H1 (cell line): ENCODE measurements at regions not wholly inside any gene's neighbourhood (a gene's known extent, or its start where the extent isn't known, plus 50 kb on each side); places are given as distances from the start of the nearest gene placed in this dataset.

Experiments
- CBX5 ChIP-seq: fragments of 300-800, 300-1000 bp; sonication (generic); IDR thresholded peaks from 2 replicates; pipeline ENCODE4 v1.7.1; 2016; ENCODE audit warnings: antibody characterized with exemption, low read length, low read depth
- EZH2 ChIP-seq: fragments of 200-600 bp; sonication (generic); IDR thresholded peaks from 2 replicates; pipeline ENCODE4 v1.7.1; 2012; ENCODE audit warnings: low read depth, mild to moderate bottlenecking, moderate library complexity, low read length, inconsistent platforms; ENCODE audit not compliant: severe bottlenecking
- POLR2A ChIP-seq, 2 experiments: IDR thresholded peaks; 1 replicate in 1 of 2; 2 replicates in 1 of 2; pipeline ENCODE4 v1.6.1; 2011; ENCODE audit warnings: low read depth in 2 of 2, low read length in 2 of 2, mild to moderate bottlenecking in 2 of 2; ENCODE audit errors: control extremely low read depth in 1 of 2
- POLR2AphosphoS5 ChIP-seq: IDR thresholded peaks from 2 replicates; pipeline ENCODE4 v1.6.1; 2011; ENCODE audit warnings: low read depth, low read length
- RFX5 ChIP-seq: IDR thresholded peaks from 2 replicates; pipeline ENCODE4 v1.6.1; 2011; ENCODE audit warnings: low read depth, low read length, improper control_type of control experiment, borderline replicate concordance
- YY1 ChIP-seq: IDR thresholded peaks from 2 replicates; pipeline ENCODE4 v1.6.1; 2011; ENCODE audit warnings: low read depth, mild to moderate bottlenecking, low read length
- TF ChIP-seq, protein P1 (sequence below), 3 experiments: IDR thresholded peaks; 1 replicate in 2 of 3; 2 replicates in 1 of 3; pipeline versions ENCODE4 v1.5.1 to v1.6.1; 2011; ENCODE audit warnings: low read length in 3 of 3, mild to moderate bottlenecking in 3 of 3, inconsistent platforms in 2 of 3, low read depth in 1 of 3, moderate library complexity in 1 of 3; ENCODE audit not compliant: insufficient read depth in 1 of 3; ENCODE audit errors: control extremely low read depth in 1 of 3
- TF ChIP-seq, protein P2 (sequence below): IDR thresholded peaks from 2 replicates; pipeline ENCODE4 v1.6.1; 2012; ENCODE audit warnings: low read length, inconsistent platforms
- TF ChIP-seq, protein P3 (sequence below): IDR thresholded peaks from 2 replicates; pipeline ENCODE4 v1.6.1; 2012; ENCODE audit warnings: inconsistent platforms

DNA sequence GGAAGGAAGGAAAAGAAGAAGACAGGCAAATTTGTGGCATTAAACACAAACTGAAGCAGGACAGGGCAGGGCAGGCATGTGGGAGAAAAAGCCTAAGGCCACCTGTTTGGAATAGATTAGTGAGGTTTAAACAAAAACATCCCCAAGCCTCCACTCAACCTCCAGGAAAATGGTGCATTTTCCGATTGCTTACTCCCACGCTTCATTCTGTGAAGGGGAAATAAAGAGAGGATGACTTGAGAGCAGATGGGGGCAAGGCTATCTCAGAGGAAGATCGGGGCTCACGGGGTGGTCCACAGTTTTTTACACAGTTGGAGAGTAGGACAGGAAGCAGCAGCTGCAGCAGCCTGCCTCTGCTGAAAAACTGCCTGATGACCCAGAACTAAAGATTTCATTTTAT, 250.9 kb downstream of the DUSP6 start:
- TF ChIP-seq, protein P1, sequence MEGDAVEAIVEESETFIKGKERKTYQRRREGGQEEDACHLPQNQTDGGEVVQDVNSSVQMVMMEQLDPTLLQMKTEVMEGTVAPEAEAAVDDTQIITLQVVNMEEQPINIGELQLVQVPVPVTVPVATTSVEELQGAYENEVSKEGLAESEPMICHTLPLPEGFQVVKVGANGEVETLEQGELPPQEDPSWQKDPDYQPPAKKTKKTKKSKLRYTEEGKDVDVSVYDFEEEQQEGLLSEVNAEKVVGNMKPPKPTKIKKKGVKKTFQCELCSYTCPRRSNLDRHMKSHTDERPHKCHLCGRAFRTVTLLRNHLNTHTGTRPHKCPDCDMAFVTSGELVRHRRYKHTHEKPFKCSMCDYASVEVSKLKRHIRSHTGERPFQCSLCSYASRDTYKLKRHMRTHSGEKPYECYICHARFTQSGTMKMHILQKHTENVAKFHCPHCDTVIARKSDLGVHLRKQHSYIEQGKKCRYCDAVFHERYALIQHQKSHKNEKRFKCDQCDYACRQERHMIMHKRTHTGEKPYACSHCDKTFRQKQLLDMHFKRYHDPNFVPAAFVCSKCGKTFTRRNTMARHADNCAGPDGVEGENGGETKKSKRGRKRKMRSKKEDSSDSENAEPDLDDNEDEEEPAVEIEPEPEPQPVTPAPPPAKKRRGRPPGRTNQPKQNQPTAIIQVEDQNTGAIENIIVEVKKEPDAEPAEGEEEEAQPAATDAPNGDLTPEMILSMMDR (IDR thresholded peaks at IDR 0.05; ENCODE audit: control extremely low read depth in 1 of 3, insufficient read depth in 1 of 3, low read depth in 1 of 3, low read length in 3 of 3) = no peak
- no peak for TF ChIP-seq RFX5
- TF ChIP-seq POLR2A (IDR thresholded peaks at IDR 0.05; ENCODE audit: control extremely low read depth in 1 of 2, low read depth in 2 of 2, low read length in 2 of 2) = no peak
- TF ChIP-seq POLR2AphosphoS5 = no peak
- TF ChIP-seq, protein P2, sequence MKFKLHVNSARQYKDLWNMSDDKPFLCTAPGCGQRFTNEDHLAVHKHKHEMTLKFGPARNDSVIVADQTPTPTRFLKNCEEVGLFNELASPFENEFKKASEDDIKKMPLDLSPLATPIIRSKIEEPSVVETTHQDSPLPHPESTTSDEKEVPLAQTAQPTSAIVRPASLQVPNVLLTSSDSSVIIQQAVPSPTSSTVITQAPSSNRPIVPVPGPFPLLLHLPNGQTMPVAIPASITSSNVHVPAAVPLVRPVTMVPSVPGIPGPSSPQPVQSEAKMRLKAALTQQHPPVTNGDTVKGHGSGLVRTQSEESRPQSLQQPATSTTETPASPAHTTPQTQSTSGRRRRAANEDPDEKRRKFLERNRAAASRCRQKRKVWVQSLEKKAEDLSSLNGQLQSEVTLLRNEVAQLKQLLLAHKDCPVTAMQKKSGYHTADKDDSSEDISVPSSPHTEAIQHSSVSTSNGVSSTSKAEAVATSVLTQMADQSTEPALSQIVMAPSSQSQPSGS = no peak
- no peak for TF ChIP-seq YY1
- no peak for TF ChIP-seq EZH2
- TF ChIP-seq, protein P3, sequence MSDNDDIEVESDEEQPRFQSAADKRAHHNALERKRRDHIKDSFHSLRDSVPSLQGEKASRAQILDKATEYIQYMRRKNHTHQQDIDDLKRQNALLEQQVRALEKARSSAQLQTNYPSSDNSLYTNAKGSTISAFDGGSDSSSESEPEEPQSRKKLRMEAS = no peak
- no peak for TF ChIP-seq CBX5
